ENCODE measurements at regions not wholly inside any gene's neighbourhood (a gene's known extent, or its start where the extent isn't known, plus 50 kb on each side); places are given as distances from the start of the nearest gene placed in this dataset.
"Not testable (repeated sequence)": the region's sequence is repeated elsewhere in the genome, so short reads cannot be mapped to it uniquely, and the experiment has no call there.

GRCh38 chr18:66872277-66872676, 268.4 kb upstream of the CDH19 start:
- no peaks in the 10 kb centered on the region for H3K27me3 ChIP-seq (ENCODE audit: control insufficient read depth, insufficient read depth, low read length)
- no peak overlapping the region for H3K27ac ChIP-seq (ENCODE audit: low read length)
- H3K9me3 ChIP-seq (ENCODE audit: control insufficient read depth, low read depth, low read length) = no peaks in the 10 kb centered on the region
- no peak overlapping the region for H3K4me3 ChIP-seq (ENCODE audit: low read length)
- H3K4me1 ChIP-seq (ENCODE audit: control insufficient read depth, insufficient read depth, low read length) = no peaks in the 10 kb centered on the region
- 29% methylated on average over 1 of the region's 1 CpG for WGBS (ENCODE audit: insufficient coverage, low lambda C conversion rate)
- no peak for DNase-seq
- no peaks in the 10 kb centered on the region for H3K36me3 ChIP-seq (ENCODE audit: control insufficient read depth, insufficient read depth, low read length)

- DNase-seq = no peak
- no peak overlapping the region for H3K27ac ChIP-seq (ENCODE audit: low read length)
- 100% methylated on average over 2 of the region's 4 CpGs for WGBS (ENCODE audit: insufficient coverage, low lambda C conversion rate)
- H3K36me3 ChIP-seq (ENCODE audit: control insufficient read depth, insufficient read depth, low read length) = no peaks in the 10 kb centered on the region
- no peaks in the 10 kb centered on the region for H3K27me3 ChIP-seq (ENCODE audit: control insufficient read depth, insufficient read depth, low read length)
- no peaks in the 10 kb centered on the region for H3K9me3 ChIP-seq (ENCODE audit: control insufficient read depth, low read depth, low read length)
- no peaks in the 10 kb centered on the region for H3K4me1 ChIP-seq (ENCODE audit: control insufficient read depth, insufficient read depth, low read length)
- no peak overlapping the region for H3K4me3 ChIP-seq (ENCODE audit: low read length)
Measured at GRCh38 chr18:66867653-66868052, 263.8 kb upstream of the CDH19 start.

DNA sequence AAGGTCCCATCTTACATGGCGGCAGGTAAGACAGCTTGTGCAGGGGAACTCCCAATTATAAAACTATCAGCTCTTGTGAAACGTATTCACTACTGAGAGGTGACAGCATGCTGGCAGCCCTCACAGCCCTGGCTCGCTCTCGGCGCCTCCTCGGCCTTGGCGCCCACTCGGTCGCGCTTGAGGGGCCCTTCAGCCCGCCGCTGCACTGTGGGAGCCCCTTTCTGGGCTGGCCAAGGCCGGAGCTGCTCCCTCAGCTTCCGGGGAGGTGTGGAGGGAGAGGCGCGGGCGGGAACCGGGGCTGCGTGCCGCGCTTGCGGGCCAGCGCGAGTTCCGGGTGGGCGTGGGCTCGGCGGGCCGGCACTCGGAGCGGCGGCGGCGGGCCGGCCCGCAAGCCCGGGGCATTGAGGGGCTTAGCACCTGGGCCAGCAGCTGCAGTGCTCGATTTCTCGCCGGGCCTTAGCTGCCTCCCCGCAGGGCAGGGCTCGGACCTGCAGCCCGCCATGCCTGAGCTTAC, 262.6 kb upstream of the CDH19 start:
- not testable (repeated sequence) for H3K4me1 ChIP-seq (ENCODE audit: control insufficient read depth, insufficient read depth, low read length); H3K9me3 ChIP-seq (ENCODE audit: control insufficient read depth, low read depth, low read length); H3K27ac ChIP-seq (ENCODE audit: low read length); H3K36me3 ChIP-seq (ENCODE audit: control insufficient read depth, insufficient read depth, low read length); DNase-seq; H3K4me3 ChIP-seq (ENCODE audit: low read length); H3K27me3 ChIP-seq (ENCODE audit: control insufficient read depth, insufficient read depth, low read length)
- no CpG with 5 or more reads among the region's 43 CpGs for WGBS (ENCODE audit: insufficient coverage, low lambda C conversion rate)

- Histone ChIP-seq H3K27ac (ENCODE audit: low read length) (no peak overlapping the region), H3K27me3 (ENCODE audit: control insufficient read depth, insufficient read depth, low read length) (no peaks in the 10 kb centered on the region), H3K9me3 (ENCODE audit: control insufficient read depth, low read depth, low read length) (no peaks in the 10 kb centered on the region), H3K36me3 (ENCODE audit: control insufficient read depth, insufficient read depth, low read length) (no peaks in the 10 kb centered on the region), H3K4me1 (ENCODE audit: control insufficient read depth, insufficient read depth, low read length) (no peaks in the 10 kb centered on the region), H3K4me3 (ENCODE audit: low read length) (no peak overlapping the region)
- WGBS (ENCODE audit: insufficient coverage, low lambda C conversion rate) = no CpG with 5 or more reads among the region's 4 CpGs
- no peak for DNase-seq
Measured at GRCh38 chr18:66838340-66838987, 234.6 kb upstream of the CDH19 start.

DNA sequence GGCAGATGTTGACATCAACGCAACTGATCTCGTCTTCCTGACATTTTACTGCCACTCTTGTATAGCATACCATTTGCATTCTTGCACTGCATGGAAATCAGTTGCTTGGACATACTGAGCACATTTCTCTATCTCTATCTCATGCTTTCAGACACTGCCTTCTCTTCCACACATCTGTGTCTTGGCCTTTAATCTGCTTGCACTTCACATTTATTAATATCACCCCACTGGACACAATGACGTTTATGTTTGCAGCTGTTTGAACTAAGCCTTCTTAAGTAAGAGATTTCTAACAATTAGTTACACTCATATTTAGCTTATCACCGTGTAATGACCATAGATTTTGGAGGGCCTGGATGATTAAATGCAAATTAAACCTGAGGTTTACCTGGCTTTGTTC, 229.8 kb upstream of the CDH19 start:
- H3K27me3 ChIP-seq (ENCODE audit: control insufficient read depth, insufficient read depth, low read length) = no peaks in the 10 kb centered on the region
- no peak for DNase-seq
- WGBS (ENCODE audit: insufficient coverage, low lambda C conversion rate) = 88% methylated on average over 2 of the region's 4 CpGs
- H3K4me3 ChIP-seq (ENCODE audit: low read length) = no peak overlapping the region
- H3K4me1 ChIP-seq (ENCODE audit: control insufficient read depth, insufficient read depth, low read length) = no peaks in the 10 kb centered on the region
- H3K9me3 ChIP-seq (ENCODE audit: control insufficient read depth, low read depth, low read length) = no peaks in the 10 kb centered on the region
- H3K27ac ChIP-seq (ENCODE audit: low read length) = no peak overlapping the region
- no peaks in the 10 kb centered on the region for H3K36me3 ChIP-seq (ENCODE audit: control insufficient read depth, insufficient read depth, low read length)

DNA sequence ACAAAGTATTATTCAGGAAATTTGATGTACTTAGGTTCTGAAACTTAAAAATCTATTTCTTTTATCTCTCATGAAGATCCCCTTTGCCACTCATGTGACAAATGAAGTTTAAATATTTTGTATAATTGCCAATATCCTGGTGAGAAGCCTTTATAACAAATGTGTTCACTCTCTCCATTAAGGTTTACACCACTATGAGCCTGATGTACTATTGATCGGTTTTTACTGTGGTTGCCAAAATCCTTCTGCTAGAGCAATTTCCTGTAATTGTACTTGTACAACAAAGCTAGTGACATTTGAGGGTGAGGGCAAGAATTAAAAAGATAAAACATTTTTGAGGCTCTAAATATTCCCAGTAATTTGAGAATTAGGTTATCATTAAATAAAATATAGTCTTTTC, 222.3 kb upstream of the CDH19 start:
- H3K27ac ChIP-seq (ENCODE audit: low read length) = no peak overlapping the region
- no peaks in the 10 kb centered on the region for H3K4me1 ChIP-seq (ENCODE audit: control insufficient read depth, insufficient read depth, low read length)
- H3K27me3 ChIP-seq (ENCODE audit: control insufficient read depth, insufficient read depth, low read length) = no peaks in the 10 kb centered on the region
- no peak for DNase-seq
- H3K4me3 ChIP-seq (ENCODE audit: low read length) = no peak overlapping the region
- no CpG with 5 or more reads among the region's 1 CpG for WGBS (ENCODE audit: insufficient coverage, low lambda C conversion rate)
- no peaks in the 10 kb centered on the region for H3K36me3 ChIP-seq (ENCODE audit: control insufficient read depth, insufficient read depth, low read length)
- no peaks in the 10 kb centered on the region for H3K9me3 ChIP-seq (ENCODE audit: control insufficient read depth, low read depth, low read length)

DNA sequence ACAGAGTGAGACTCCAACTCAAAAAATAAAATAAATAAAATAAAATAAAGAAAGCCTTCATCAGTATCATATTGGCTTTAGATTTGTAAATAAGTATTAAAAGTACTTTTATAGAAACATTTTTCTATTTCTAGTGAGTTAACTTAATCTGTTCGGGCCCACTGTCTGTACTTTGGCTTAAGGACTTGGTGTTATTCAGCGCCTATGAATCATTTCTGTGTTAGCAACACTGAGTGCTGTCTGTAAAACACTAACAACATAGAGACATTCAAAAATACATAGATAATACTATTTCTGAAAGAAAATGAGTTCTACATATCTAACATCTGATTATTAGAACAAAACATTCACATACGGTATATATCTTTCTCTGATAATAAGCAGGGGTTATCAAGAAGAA, 221.5 kb upstream of the CDH19 start:
- H3K36me3 ChIP-seq (ENCODE audit: control insufficient read depth, insufficient read depth, low read length) = no peaks in the 10 kb centered on the region
- DNase-seq = no peak
- H3K4me1 ChIP-seq (ENCODE audit: control insufficient read depth, insufficient read depth, low read length) = no peaks in the 10 kb centered on the region
- no CpG with 5 or more reads among the region's 3 CpGs for WGBS (ENCODE audit: insufficient coverage, low lambda C conversion rate)
- H3K4me3 ChIP-seq (ENCODE audit: low read length) = no peak overlapping the region
- H3K27ac ChIP-seq (ENCODE audit: low read length) = no peak overlapping the region
- H3K9me3 ChIP-seq (ENCODE audit: control insufficient read depth, low read depth, low read length) = no peaks in the 10 kb centered on the region
- no peaks in the 10 kb centered on the region for H3K27me3 ChIP-seq (ENCODE audit: control insufficient read depth, insufficient read depth, low read length)

- Histone ChIP-seq H3K4me1 (ENCODE audit: control insufficient read depth, insufficient read depth, low read length) (no peaks in the 10 kb centered on the region), H3K27me3 (ENCODE audit: control insufficient read depth, insufficient read depth, low read length) (no peaks in the 10 kb centered on the region), H3K4me3 (ENCODE audit: low read length) (no peak overlapping the region), H3K36me3 (ENCODE audit: control insufficient read depth, insufficient read depth, low read length) (no peaks in the 10 kb centered on the region), H3K9me3 (ENCODE audit: control insufficient read depth, low read depth, low read length) (no peaks in the 10 kb centered on the region), H3K27ac (ENCODE audit: low read length) (no peak overlapping the region)
- no peak for DNase-seq
- 100% methylated on average over 1 of the region's 1 CpG for WGBS (ENCODE audit: insufficient coverage, low lambda C conversion rate)
Measured at GRCh38 chr18:66819235-66819634, 215.3 kb upstream of the CDH19 start.

- DNase-seq = no peak
- Histone ChIP-seq H3K9me3 (ENCODE audit: control insufficient read depth, low read depth, low read length) (no peaks in the 10 kb centered on the region), H3K27me3 (ENCODE audit: control insufficient read depth, insufficient read depth, low read length) (no peaks in the 10 kb centered on the region), H3K27ac (ENCODE audit: low read length) (no peak overlapping the region), H3K36me3 (ENCODE audit: control insufficient read depth, insufficient read depth, low read length) (no peaks in the 10 kb centered on the region), H3K4me3 (ENCODE audit: low read length) (no peak overlapping the region), H3K4me1 (ENCODE audit: control insufficient read depth, insufficient read depth, low read length) (no peaks in the 10 kb centered on the region)
Measured at GRCh38 chr18:66813138-66813537, 209.2 kb upstream of the CDH19 start.

DNA sequence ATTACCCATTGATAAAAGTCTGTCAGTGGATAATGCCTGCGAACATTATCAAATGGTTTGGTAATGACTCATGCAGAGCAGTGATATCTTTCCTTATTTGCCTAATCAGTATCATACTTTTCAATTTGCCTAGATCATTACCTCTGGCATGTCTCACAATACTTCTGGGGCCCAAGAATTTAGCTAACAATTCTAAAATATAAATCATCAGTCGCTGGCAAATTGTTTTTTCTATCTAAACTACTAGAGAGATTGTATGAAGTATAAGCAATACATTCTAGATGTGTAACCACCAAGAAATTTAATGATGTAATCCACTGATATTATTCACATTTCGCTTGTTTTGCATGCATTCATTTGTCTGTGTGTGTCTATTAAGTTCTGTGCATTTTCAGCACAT, 191.2 kb upstream of the CDH19 start:
- H3K9me3 ChIP-seq (ENCODE audit: control insufficient read depth, low read depth, low read length) = no peaks in the 10 kb centered on the region
- H3K36me3 ChIP-seq (ENCODE audit: control insufficient read depth, insufficient read depth, low read length) = no peaks in the 10 kb centered on the region
- no peak overlapping the region for H3K4me3 ChIP-seq (ENCODE audit: low read length)
- no peak overlapping the region for H3K27ac ChIP-seq (ENCODE audit: low read length)
- DNase-seq = no peak
- no peaks in the 10 kb centered on the region for H3K27me3 ChIP-seq (ENCODE audit: control insufficient read depth, insufficient read depth, low read length)
- 100% methylated on average over 1 of the region's 3 CpGs for WGBS (ENCODE audit: insufficient coverage, low lambda C conversion rate)
- H3K4me1 ChIP-seq (ENCODE audit: control insufficient read depth, insufficient read depth, low read length) = no peaks in the 10 kb centered on the region

DNA sequence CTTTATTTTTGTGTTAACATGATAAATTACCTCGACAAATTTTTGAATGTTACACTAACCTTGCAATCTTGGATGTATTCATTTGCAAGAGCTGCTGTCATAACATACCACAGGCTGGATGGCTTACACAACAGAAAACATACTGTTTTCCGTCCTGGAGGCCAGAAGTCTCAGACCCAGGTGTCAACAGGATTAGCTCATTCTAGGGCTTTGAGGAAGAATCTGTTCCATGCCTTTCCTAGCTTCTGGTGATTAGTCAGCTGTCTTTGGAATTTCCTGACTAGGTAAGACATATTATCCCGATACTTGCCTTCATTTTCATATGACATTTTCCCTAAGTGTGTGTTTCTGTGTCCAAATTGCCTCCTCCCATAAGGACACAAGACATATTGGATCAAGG, 188.6 kb upstream of the CDH19 start:
- H3K9me3 ChIP-seq (ENCODE audit: control insufficient read depth, low read depth, low read length) = no peaks in the 10 kb centered on the region
- H3K4me3 ChIP-seq (ENCODE audit: low read length) = no peak overlapping the region
- H3K4me1 ChIP-seq (ENCODE audit: control insufficient read depth, insufficient read depth, low read length) = no peaks in the 10 kb centered on the region
- 80% methylated on average over 2 of the region's 3 CpGs for WGBS (ENCODE audit: insufficient coverage, low lambda C conversion rate)
- H3K27ac ChIP-seq (ENCODE audit: low read length) = no peak overlapping the region
- no peak for DNase-seq
- no peaks in the 10 kb centered on the region for H3K36me3 ChIP-seq (ENCODE audit: control insufficient read depth, insufficient read depth, low read length)
- no peaks in the 10 kb centered on the region for H3K27me3 ChIP-seq (ENCODE audit: control insufficient read depth, insufficient read depth, low read length)
